ENCODE measurements at regions not wholly inside any gene's neighbourhood (a gene's known extent, or its start where the extent isn't known, plus 50 kb on each side); places are given as distances from the start of the nearest gene placed in this dataset.

DNA sequence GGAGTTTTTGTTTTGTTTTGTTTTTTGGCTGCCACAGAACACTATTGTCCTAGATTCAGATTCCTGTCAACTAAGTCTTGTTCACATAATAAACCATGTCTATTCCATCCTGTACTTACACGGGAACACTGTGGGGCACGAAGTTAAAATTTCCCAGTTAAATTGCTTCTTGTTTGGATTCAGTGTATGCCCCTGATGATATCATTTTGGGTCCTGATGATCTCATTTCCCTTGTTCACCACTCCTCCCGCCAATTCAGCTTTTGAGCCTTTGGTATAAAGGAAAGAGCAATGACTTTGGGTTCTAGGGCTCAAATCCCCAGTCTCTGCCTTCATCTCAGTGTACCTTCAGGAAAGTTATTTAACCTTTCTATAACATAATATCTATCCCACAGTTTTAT is 333.5 kb downstream of the FBXW7 start:
- TF ChIP-seq, protein P1, sequence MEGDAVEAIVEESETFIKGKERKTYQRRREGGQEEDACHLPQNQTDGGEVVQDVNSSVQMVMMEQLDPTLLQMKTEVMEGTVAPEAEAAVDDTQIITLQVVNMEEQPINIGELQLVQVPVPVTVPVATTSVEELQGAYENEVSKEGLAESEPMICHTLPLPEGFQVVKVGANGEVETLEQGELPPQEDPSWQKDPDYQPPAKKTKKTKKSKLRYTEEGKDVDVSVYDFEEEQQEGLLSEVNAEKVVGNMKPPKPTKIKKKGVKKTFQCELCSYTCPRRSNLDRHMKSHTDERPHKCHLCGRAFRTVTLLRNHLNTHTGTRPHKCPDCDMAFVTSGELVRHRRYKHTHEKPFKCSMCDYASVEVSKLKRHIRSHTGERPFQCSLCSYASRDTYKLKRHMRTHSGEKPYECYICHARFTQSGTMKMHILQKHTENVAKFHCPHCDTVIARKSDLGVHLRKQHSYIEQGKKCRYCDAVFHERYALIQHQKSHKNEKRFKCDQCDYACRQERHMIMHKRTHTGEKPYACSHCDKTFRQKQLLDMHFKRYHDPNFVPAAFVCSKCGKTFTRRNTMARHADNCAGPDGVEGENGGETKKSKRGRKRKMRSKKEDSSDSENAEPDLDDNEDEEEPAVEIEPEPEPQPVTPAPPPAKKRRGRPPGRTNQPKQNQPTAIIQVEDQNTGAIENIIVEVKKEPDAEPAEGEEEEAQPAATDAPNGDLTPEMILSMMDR (IDR thresholded peaks at IDR 0.05): no peak
- TF ChIP-seq POLR2A (IDR thresholded peaks at IDR 0.05): no peak

Measured in esophagus squamous epithelium (tissue), 4 donors.